GM12864 (cell line): ENCODE measurements at regions not wholly inside any gene's neighbourhood (a gene's known extent, or its start where the extent isn't known, plus 50 kb on each side); places are given as distances from the start of the nearest gene placed in this dataset.

Source experiments
- DNase-seq: peaks from one replicate; pipeline ENCODE4 v3.0.0-alpha.2; 2011; ENCODE audit warnings: low read depth
- H3K4me3 ChIP-seq: 2 replicates; pipeline ENCODE4 v1.5.1; 2011; ENCODE audit warnings: mild to moderate bottlenecking, low read depth, low read length, control low read depth
- CTCF ChIP-seq: IDR thresholded peaks from 2 replicates; pipeline ENCODE4 v1.5.1; 2011; ENCODE audit warnings: low read depth, mild to moderate bottlenecking, moderate library complexity, low read length, control low read depth, inconsistent platforms; ENCODE audit errors: missing control alignments

DNA sequence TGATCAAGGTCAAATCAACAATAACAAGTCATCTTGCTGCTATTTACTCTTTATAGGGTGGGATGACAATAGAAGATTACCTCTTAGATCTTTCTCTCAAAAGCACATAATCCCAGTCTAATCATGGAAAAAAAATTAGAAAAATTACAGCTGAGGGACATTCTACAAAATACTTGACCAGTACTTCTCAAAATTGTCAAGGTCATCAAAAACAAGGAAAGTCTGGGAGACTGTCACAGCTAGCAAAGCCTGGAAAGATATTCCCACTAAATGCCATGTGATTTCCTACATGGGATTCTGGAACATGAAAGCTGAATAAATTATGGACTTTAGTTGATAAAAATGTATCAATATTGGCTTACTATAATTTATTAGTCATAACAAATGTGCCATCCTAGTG, 276.2 kb downstream of the RNF144A start:
- no peak for DNase-seq
- TF ChIP-seq CTCF, result no peak
- no peak overlapping the region for H3K4me3 ChIP-seq

DNA sequence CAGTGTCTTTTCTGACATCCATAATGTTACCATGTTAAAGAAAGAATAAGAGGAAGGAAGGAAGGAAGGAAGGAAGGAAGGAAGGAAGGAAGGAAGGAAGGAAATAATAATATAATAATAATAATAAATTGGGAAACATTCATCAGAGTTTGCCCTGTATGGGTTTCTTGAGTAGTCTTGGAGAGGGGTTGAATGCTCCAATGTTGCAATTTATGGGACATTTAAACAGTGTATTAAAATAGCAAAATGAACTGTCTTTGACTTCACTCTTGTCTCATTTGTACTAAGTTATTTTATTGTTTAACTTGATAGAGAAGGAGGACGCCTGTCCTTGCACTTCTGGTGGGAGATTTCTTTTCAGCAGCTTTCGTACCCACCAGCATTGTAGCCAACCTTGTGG, 277.7 kb downstream of the RNF144A start:
- no peak for DNase-seq
- TF ChIP-seq CTCF, result no peak
- no peak overlapping the region for H3K4me3 ChIP-seq

- no peak for DNase-seq
- H3K4me3 ChIP-seq, result no peak overlapping the region
- no peak for TF ChIP-seq CTCF
These were observed 279.7 kb downstream of the RNF144A start for GRCh38 chr2:7196883-7197282.

DNA sequence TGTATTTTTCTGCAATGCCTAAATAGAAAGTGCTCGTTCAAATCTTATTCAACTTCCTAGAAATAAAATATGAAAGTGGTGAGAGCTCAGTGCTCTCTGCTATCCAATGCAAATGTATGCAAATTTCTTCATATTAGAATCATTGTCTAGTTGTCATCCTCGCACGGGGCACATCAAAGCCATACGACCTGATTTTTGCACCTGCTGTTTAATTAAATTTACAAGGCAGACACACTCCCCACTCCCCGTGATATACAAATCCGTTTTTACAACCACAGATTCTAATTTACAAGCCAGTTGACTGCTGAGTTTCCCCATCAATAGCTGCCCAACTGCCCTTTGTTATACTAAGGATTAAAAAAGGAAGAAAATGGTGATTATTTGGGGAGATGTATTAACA, 284.6 kb downstream of the RNF144A start:
- no peak for DNase-seq
- H3K4me3 ChIP-seq, result no peak overlapping the region

DNA sequence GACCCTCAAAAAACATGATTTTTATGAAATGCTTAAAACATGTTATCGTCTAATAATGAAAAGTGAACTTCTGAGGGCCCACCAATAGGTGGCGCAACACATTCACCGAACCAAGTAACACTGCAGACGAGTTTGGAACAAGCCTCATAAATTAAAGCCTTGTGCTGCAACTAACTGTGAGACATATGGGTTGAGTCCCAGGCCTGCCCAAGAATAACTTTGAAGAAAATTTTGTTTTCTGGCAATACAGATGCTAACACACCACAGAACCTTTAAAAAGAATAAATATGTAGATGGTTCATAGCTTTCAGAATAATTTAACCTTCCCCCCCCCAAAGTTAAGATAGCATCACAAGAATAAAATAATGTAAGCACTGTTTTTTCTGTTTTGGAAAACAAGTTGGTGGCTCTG, 285.9 kb downstream of the RNF144A start:
- no peak overlapping the region for H3K4me3 ChIP-seq
- peak; percentile 83 for TF ChIP-seq CTCF
- peak; percentile 19 for DNase-seq

More for the DNA sequence above, 284.6 kb downstream of the RNF144A start:
- TF ChIP-seq CTCF, result no peak

- no peak for DNase-seq
- no peak overlapping the region for H3K4me3 ChIP-seq
- TF ChIP-seq CTCF, result no peak
These were observed 288.1 kb downstream of the RNF144A start for GRCh38 chr2:7205151-7205830.
